SK-N-SH (cell line): ENCODE measurements at regions not wholly inside any gene's neighbourhood (a gene's known extent, or its start where the extent isn't known, plus 50 kb on each side); places are given as distances from the start of the nearest gene placed in this dataset.

ENCODE experiments used
- CTCF ChIP-seq: fragments of 200-600 bp; sonication (generic); IDR thresholded peaks from 2 replicates; pipeline ENCODE4 v1.6.1; 2017; ENCODE audit warnings: antibody characterized with exemption, mild to moderate bottlenecking, moderate library complexity
- EP300 ChIP-seq, 2 experiments: IDR thresholded peaks; 2 replicates each; pipeline versions ENCODE4 v1.4.0 to v1.6.1; 2012; ENCODE audit warnings: borderline replicate concordance in 1 of 2, low read depth in 1 of 2, low read length in 1 of 2
- EZH2phosphoT487 ChIP-seq: fragments of 200-600 bp; sonication (generic); IDR thresholded peaks from 2 replicates; pipeline ENCODE4 v1.6.1; 2017; ENCODE audit warnings: low read depth, mixed run types, mild to moderate bottlenecking, antibody characterized with exemption, moderate library complexity, borderline replicate concordance
- FOXJ3 ChIP-seq: sonication (generic); formaldehyde crosslinking; IDR thresholded peaks from 2 replicates; pipeline ENCODE4 v1.5.1; 2020; ENCODE audit warnings: mild to moderate bottlenecking, missing genetic modification reagents
- MAX ChIP-seq: IDR thresholded peaks from 2 replicates; pipeline ENCODE4 v1.4.0; 2012; ENCODE audit warnings: low read depth
- NFIC ChIP-seq: IDR thresholded peaks from 2 replicates; pipeline ENCODE4 v1.4.0; 2012; ENCODE audit warnings: borderline replicate concordance
- NRF1 ChIP-seq: IDR thresholded peaks from 2 replicates; pipeline ENCODE4 v1.6.1; 2012; ENCODE audit warnings: low read depth, mild to moderate bottlenecking, low read length
- POLR2AphosphoS5 ChIP-seq: IDR thresholded peaks from 2 replicates; pipeline ENCODE4 v1.6.1; 2012; ENCODE audit warnings: low read depth, low read length
- RAD21 ChIP-seq: IDR thresholded peaks from 2 replicates; pipeline ENCODE4 v1.6.1; 2012; ENCODE audit warnings: mild to moderate bottlenecking, low read length
- RCOR1 ChIP-seq: fragments of 150-350 bp; IDR thresholded peaks from 2 replicates; pipeline ENCODE4 v1.6.1; 2017; ENCODE audit warnings: antibody characterized with exemption, low read length
- SIN3A ChIP-seq: IDR thresholded peaks from 2 replicates; pipeline ENCODE4 v1.6.1; 2012; ENCODE audit warnings: low read depth, mild to moderate bottlenecking, low read length, moderate library complexity, borderline replicate concordance
- TAF1 ChIP-seq: IDR thresholded peaks from 2 replicates; pipeline ENCODE4 v1.6.1; 2012; ENCODE audit warnings: low read depth, mild to moderate bottlenecking, low read length, moderate library complexity, borderline replicate concordance
- TCF12 ChIP-seq: IDR thresholded peaks from 2 replicates; pipeline ENCODE4 v1.4.0; 2012

DNA sequence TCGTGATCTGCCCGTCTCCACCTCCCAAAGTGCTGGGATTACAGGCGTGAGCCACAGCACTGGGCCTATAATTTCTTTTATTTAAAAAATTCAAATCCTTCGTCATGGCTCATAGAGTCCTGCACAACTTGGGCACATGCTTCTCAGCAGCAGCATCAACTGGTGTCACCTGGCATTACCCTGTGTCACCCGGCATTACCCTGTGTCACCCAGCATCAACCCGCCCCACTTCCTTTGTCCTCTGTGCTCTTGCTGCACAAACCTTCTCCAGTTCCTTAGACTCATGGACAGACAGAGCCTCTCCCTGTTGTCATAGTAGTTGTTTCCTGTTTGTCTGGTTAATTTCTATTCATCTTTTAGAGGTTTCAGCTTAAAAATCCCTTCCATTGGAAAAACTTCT is 121.2 kb upstream of the SERBP1 start:
- TF ChIP-seq CTCF = no peak
- no peak for TF ChIP-seq POLR2AphosphoS5
- no peak for TF ChIP-seq TAF1
- TF ChIP-seq NRF1 = no peak
- TF ChIP-seq FOXJ3 (CRISPR knock-in tag) = no peak
- TF ChIP-seq SIN3A = no peak
- TF ChIP-seq TCF12 = no peak
- TF ChIP-seq NFIC = no peak
- TF ChIP-seq RCOR1 = no peak
- TF ChIP-seq EP300 (IDR thresholded peaks at IDR 0.05; ENCODE audit: borderline replicate concordance in 1 of 2, low read depth in 1 of 2, low read length in 1 of 2) = no peak
- TF ChIP-seq EZH2phosphoT487 = no peak
- no peak for TF ChIP-seq RAD21
- TF ChIP-seq MAX = no peak
